Posterior vena cava (tissue), 2 donors: ENCODE measurements at regions not wholly inside any gene's neighbourhood (a gene's known extent, or its start where the extent isn't known, plus 50 kb on each side); places are given as distances from the start of the nearest gene placed in this dataset.

ENCODE experiments used
- DNase-seq: peaks from one replicate; pipeline ENCODE4 v3.0.0-alpha.2; 2020; ENCODE audit warnings: low spot score
- intact Hi-C, 2 donors: fragments of 100-400 bp; cut with DNase I; formaldehyde crosslinking; loops; one replicate each; pipeline versions ENCODE4 v1.14.1 to v1.14.2; 2022 to 2023
- donor health status: DM: yes; HTN: yes; CAD: no.
- donor health status: DM: yes; HTN: yes; CAD: no.

DNA sequence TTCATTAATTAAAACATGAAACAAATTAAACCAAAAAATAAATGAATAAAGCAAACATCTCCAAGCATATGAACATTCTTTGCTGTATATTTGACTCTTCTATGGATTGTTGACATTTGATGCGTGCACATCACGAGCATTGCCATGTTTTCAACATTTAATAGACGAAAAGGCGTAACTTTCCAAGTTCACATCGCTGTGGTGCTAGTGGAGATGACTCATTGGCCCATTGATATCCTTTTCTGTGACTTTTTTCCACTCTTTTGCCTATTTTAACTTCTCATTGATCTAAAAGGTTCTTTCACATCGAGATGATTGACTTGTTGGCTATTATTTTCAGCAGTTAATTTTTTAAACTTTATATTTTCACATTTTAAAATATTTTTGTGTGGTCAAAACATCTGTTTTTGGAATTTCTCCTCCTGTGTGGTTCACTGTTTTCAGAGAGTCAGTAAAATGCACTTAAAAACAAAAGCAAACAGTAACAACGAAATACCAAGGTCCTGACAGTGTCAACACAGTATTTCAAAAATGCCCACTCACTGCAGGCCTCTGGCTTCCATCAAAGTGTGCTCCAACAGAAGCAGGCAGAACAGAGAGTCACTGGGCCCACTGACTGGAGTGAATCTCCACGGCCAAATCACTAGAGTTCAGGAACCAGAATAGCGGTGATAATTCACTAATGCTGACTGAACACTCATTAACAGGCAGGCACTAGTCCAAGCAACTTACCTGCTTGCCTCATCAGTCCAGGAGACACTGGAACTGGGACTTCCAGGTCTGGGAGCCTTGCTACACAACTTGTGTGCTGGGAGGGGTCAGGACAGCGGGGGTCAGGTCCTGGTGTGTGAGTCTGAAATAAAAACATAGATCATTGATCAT, 372.2 kb upstream of the SMIM21 start:
- no peak for DNase-seq
- intact Hi-C loops: no loop called here

DNA sequence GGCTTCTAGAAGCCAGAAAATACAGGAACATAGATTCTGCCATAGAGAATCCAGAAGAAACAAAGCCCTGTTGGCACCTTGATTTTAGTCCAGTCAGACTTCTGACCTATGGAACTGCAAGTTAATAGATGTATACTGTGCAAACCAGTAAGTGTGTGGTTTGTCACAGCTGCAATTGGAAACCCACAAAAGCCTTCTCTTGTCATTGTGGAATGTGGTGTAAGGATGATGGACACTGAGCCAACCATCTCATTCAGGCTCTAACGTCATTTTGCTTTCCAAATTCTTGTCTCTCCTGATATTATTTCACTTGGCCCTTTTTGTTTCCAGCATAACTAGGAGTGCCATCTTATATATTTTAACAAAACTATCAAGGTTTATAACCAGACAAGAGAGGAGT, 369.5 kb upstream of the SMIM21 start:
- intact Hi-C loops: loop anchor here in 1 of 2 donors (1.0 kb wide), 1 partner anchor 18 kb away; no protein-coding TSS in a partner anchor
- no peak for DNase-seq

DNA sequence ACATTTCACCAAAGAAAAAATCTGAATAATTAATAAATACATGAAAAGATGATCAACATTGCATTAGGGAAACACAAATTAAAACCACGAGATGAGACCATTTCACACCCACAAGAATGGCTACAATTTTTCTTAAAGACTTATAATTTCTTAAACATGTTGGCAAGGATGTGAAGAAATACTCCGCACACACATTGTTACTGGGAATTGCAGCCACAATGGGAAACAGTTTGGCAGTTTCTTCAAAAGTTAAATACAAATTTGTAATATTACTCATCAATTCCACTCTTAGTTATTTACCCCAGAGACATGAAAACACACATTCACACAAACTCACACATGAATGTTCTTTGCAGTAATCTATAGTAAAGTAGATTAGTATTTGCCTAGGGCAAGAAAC, 363.3 kb upstream of the SMIM21 start:
- no peak for DNase-seq
- intact Hi-C loops: no loop called here

DNA sequence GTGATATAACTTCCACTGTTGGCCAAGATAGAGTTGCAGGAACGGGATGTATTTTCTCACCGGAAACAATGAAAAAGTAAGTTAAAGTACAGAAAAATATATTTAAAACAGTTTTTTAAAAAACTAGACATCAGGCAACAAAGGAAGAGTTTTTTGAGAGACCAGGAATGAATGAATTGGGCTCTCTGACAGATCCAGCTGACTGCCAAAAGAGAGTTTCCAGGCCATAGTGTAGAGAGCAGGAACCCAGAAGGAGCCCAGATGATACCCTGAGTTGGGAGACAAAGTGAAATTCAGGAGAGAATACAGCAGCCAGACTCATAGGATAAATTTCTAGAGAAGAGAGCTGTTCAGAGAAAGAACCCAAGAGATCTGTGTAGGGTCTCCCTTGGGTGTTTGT, 362.6 kb upstream of the SMIM21 start:
- DNase-seq: no peak
- intact Hi-C loops: no loop called here

DNA sequence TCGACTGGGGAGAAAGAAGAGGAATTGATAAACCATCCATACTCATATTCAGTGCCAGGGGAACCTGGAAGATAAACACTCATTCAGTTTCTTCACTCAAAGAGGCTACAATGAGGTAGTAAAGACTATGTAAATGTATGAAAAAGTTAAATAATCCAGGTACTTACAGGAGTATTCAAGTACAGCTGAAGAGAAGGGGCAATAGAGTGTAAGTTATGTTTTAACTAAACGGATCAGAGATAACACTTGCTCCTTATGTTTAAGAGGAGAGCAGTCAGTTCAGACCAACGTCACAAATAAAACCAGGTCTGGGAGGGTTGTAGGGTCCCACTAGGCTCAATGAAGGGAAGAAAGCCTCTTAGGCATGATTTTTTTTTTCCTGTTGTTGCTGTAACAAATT, 358.3 kb upstream of the SMIM21 start:
- intact Hi-C loops: no loop called here
- no peak for DNase-seq

DNA sequence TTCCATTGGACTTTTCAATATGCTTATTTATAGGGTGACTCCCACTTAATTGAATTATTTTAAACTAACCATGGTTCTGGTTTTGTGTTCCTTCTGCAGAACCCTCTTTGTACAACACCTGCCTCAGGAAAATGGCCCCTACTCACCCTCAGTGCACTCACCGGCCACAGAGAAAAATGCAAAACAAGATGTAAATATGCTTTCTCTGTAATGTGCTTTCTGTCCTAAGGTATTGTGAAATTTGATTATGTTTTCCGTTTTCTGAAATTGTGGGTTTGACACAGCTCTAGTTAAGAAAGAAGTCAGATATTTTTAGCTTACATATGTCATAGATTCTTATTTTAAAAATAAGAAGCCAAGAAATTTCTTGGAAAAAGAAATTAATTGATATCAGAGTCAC, 357.7 kb upstream of the SMIM21 start:
- DNase-seq: no peak

DNA sequence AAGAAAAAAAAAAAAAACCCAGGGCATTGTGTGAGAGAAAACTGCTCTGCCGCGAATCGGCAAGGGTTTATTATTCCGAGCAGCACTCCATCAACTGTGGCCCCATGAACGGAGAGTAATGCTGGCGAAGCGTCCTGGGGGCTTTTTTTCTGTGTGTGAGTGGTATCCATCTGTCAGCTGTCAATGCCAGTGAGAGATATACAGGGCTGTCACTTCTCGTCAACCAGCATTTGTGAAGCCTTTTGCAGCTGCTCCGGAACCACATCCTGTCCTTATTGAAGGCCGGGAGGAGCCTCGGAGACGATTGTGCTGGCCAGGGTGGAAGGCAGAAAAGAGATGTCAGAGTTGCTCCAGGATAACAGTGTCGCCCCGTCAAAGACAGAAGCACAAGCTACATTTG, 356.9 kb upstream of the SMIM21 start:
- intact Hi-C loops: no loop called here
- no peak for DNase-seq

More for the DNA sequence above, 357.7 kb upstream of the SMIM21 start:
- intact Hi-C loops: no loop called here

DNA sequence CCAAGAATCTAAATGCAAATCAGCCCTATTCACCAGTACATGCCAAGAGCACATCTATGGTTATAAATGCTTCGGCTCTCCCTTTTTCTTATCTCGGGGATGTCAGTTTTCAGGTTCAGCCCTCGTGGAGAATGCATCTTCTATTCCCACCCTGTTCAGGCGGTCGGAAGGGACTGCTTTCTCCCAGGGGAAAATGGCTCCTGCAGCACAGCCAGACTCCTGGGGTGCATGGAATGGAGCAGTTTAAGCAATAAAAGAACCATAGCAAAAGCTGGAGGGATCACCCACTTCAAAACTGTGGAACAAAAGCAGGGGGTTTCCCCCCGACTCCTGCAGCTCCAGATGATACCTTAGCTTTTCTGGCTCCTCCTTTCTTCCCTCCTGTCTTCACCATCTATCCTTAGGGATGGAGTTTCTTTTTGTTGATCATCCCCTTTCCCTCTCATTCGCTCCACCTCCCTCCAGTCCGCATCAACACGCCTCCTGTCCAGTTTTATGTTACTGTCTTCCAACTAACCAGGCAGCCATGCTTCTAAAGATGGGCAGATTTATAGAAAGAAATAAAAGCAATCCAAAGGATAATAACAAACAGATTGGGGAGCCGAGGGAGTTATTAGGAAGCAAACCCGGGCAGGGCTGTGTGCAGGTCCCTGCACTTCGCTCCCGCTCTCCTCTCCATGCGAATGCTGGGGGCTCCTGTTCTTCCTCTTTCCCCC, 356.2 kb upstream of the SMIM21 start:
- DNase-seq: no peak
- intact Hi-C loops: no loop called here

DNA sequence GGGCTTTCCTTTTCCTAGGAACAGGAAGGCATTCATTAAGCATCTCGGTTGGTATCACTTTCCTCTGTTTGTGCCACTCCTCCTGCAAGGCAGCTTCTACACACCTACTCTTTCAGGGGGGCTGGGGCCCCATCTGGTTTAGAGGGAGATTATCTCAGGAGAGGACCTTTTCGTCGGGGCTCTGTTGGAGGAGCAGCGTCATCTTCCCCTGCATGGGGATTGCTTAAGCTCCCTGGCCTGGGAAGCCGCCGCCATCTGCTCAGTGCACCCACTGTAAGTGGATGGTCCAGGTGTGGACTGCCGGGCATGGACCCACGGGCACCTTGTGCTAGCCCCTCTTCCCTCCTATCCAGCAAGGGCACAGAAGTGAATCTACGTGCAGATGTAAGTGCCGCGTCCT, 355.3 kb upstream of the SMIM21 start:
- no peak for DNase-seq
- intact Hi-C loops: no loop called here

DNA sequence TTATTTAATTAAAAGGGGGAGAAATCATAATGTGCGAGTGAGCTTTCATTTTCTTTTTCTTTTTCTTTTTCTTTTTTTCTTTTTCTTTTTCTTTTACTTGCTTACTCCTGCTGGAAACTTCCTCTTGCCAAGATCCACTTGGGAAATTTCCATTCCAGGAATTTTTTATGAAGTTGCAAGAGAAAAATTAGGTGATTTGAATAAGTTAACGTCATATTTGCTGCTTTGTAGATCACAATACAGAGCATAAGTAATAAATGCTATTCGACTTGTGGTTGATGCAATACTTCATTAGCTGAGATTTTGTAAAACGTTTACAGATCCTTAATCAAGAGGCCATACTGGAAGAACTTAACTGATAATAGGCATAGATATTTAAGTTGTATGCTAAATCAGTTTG, 354.7 kb upstream of the SMIM21 start:
- intact Hi-C loops: no loop called here
- DNase-seq: no peak

DNA sequence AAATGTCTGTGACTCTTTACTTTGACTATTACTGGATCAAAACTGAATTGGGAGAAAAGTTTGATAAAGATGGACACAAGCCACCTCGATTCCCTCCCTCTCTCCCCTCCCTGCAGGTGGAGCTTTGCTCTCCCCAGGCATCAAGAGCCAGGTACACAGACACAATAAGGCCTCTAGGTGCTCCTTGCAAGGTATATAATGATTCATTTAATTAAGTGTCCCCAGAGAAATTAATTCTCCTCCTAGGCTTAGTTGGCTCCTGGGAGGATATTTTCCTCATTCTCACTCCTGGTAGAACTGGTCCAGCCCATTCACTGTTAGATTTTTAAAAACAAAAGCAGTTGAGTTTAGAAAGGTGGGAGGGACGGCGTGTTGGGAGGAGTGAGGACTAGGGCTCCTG, 352.4 kb upstream of the SMIM21 start:
- intact Hi-C loops: no loop called here
- DNase-seq: no peak

DNA sequence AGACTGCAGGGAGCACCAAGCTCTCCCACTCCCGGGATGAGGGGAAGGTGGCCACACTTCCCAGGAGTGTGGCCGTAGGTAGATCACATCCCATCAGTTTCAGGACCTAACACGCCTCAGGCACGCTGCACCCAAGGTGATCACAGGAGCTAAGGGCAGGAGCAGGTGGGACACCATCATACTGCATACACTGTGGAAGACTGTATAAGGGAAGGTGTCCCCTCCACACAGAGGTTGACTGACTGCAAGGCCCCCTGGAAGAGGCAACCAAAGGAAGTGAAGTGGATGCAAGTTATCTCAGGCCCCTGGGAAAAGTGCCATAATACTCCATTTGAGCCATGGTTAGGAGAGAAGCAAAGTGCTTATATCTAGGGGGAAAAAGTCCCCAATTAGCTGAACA, 351.9 kb upstream of the SMIM21 start:
- DNase-seq: no peak
- intact Hi-C loops: no loop called here

DNA sequence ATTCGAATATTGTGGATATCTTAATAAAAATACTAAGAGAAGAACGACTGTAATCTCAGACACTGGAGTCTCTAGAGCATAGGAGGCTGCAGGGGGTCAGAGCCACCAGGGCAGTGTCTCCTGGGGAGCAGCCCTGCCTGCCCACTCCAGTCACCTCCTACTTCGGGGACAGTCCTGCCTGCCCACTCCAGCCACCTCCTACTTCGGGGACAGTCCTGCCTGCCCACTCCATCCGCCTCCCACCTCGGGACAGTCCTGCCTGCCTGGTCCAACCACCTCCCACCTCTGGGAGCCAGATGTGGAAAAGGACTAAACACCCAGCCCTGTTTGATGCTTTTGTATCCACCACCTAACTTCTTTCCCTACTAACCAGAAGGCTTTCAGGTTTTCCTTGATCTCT, 350.1 kb upstream of the SMIM21 start:
- DNase-seq: no peak
- intact Hi-C loops: no loop called here

DNA sequence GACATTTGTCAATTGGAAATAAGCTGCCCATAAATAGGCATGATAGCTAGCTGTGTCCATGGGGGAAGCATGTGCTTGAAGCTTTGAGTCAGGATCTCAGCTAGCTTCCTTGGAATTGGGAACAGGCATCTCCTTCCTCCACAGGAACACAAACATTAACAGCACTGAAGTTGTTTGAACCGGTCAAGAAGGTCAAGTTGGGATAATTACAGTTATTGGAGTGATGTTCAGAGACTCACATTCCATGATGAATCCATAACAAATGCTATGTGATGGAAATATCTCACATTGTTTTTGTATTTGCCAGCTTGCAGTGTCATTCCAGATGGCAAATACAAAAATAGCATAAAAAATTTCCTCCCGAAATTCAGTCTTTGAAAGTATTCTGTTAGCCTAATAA, 347.6 kb upstream of the SMIM21 start:
- intact Hi-C loops: no loop called here
- no peak for DNase-seq

DNA sequence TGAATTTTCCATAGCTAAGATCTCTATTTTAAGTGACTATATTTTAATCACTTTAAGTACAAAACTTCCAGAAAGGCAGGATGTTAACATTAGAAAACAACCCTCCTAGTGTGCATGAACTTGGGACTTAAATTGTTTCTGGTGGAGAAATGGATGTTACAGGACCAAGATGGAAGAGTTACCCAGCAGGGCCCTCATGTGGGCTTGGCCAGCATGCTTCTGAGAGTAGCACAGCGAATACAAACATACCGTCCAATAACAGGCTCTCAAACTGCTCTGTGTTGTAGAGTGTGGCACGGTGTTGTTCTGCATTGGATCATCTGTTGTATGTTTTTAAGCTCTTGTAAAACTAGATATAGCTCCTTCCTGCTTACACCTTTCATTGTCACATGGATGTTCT, 346.1 kb upstream of the SMIM21 start:
- intact Hi-C loops: no loop called here
- no peak for DNase-seq

DNA sequence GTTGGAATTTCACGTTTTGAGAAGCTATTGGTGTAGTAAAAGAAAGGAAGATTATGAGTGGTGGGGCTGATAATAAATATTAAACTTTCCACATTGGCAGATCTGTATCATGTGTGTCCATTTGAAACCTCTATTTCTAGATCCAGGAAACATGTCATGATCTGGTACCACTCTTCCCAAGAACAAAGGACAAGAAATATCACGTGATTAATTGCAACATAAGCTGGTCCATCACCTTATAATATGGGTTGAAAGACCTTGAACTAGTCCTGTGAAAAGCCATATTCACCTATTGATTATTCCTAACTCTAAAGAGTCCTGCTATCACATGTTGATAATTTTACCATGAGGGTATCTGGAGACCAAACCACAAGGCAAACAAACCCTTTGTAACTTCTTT, 335.3 kb upstream of the SMIM21 start:
- intact Hi-C loops: no loop called here

DNA sequence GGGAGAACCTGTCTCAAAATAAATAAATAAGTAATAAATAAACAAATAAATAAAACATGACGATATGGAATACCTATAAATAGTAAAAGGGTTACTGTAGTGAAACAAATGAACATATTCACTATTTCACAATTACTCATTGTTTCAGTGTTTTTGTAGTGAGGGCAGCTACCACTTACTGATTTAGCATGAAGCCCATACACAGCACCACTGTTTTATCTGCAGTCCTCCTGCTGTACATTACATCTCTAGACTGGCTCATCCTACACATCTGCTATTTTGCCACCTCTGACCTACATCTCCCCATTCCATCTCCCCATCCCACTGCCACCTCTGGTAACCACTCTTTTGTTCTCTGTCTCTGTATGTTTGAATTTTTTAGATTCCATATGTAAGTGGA, 332.7 kb upstream of the SMIM21 start:
- DNase-seq: no peak
- intact Hi-C loops: no loop called here

More for the DNA sequence above, 335.3 kb upstream of the SMIM21 start:
- DNase-seq: no peak

DNA sequence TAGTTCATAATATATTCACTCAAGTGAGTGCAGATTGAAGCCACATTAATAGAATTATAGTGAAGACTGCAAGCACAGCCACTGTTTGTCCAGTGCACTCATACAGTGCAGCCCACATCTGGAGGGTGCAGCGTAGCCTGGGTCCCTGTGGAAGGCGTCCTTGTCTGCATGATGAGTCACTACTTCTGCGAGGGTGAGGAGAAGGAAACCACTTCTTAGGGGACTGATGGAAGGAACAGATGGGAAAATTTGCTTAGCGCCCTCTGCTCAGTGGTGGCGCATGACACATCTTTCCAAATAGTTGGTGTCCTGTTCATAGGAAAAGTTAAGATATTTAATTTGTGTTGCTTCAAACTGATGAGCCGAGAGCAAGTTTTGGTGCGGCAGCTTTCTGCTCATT, 330.4 kb upstream of the SMIM21 start:
- no peak for DNase-seq
- intact Hi-C loops: no loop called here

DNA sequence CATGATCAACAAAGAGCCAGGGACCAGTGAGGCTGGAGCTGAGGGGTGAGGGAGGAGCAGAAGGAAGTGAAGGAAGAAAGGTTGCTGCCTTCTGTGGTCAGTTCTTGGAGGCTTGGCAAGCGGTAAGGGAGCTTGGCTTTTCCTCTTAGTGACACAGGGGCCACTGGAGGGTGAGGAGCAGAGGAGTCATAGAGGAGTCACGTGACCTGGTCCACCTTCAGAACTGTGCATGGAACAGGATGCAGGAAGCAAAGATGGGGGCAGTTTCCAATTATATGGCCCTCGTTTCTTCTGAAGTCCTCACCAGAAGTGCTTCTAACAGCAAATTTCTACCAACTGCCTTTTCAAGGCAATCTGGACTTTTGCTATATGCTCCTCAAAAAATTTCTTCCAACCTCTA, 326.9 kb upstream of the SMIM21 start:
- intact Hi-C loops: no loop called here

DNA sequence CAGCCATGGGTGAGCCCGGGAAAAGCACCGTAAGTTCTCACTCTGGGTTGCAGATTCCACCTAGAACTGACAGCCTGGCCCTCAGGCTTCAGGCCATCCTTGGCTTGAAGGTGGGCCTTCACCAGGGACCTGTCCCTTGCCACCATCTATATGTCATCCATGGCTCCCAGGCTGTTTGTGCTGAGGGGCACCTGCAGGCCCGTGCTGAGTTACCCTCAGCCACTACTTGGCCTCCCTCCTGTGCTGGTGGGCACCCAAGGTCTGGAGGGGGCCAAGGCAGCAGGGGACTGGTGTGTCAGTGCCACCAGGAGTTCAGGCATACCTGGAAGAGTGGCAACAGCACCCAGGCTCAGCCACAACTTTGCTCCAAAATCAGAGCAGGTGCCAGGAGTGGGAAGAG, 326.2 kb upstream of the SMIM21 start:
- no peak for DNase-seq
- intact Hi-C loops: no loop called here

More for the DNA sequence above, 326.9 kb upstream of the SMIM21 start:
- no peak for DNase-seq

DNA sequence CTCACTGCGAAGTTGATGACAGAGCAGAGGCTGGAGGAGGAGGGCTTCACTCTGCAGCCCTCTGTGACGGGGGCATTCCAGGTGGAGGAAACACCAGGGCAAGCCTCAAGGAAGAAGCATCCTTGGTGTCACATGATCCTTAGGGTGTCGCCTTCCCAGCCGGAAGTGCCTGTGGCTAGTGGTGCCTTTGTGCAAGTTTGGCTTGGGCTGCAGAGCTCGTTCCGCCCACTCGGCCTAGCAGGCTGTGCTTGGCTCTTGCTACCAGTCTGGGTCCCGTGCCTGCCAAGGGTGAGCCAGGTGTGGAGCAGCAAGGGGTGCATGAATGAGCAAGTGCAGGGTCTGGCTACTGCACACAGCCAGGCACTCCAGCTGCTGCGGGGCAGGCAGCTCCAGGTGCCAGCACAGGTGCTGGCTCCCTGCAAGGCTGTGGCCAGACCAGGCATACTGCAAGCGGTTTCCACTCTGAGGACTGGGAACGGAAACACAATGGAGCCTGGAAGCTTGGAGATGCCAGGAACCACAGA, 325.3 kb upstream of the SMIM21 start:
- intact Hi-C loops: no loop called here
- no peak for DNase-seq
